Vagina (tissue), 2 donors: ENCODE measurements at regions not wholly inside any gene's neighbourhood (a gene's known extent, or its start where the extent isn't known, plus 50 kb on each side); places are given as distances from the start of the nearest gene placed in this dataset.

Experiments used
- CTCF ChIP-seq, 3 experiments: fragments of 450-650 bp in 2 of 3; fragments of 200-600 bp in 1 of 3; sonication (generic) in 1 of 3; IDR thresholded peaks; one replicate each; pipeline ENCODE4 v1.5.1; 2017 to 2019; ENCODE audit warnings: antibody characterized with exemption in 3 of 3, mild to moderate bottlenecking in 2 of 3, moderate library complexity in 2 of 3
- POLR2A ChIP-seq, 2 donors: fragments of 450-650 bp; IDR thresholded peaks; one replicate each; pipeline ENCODE4 v1.6.1; 2017; ENCODE audit warnings: antibody characterized with exemption in 2 of 2, mild to moderate bottlenecking in 2 of 2, moderate library complexity in 2 of 2

DNA sequence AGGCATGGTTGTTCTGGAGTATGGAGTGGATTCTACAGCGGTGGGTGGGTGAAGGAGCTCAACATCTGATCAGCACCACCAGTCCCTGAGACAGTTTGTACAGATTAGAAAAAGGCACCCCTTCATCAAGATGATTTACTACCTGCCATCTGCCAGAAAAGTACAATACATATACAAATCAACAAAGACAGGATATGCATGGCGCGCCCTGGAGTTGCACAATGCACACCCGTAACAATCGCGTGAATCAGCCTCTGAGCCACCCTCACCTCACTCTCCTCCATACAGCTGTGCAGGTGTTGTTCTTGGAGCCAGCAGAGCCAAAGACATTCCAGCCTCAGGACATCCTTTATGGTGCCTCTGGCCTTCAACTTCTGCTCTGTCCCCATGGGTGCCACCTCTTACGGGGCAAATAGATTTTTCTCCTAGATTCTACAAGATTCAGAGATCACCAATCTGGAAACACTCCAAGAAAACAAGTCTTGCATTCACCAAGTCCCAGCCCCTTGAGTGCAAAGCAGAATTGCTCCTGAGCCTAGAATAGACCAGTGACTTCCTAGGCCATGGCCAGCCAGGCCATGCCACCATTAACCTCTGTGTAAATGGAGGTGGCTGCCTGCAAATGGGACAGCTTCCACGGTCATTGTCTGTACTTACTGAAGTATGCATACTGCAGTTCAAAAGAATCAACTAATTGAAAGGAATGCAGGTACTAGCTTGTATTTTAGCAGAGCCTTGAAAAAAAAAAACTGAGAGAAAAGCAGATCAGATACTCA is 490.9 kb downstream of the SOX6 start:
- no peak for TF ChIP-seq POLR2A (IDR thresholded peaks at IDR 0.05)
- TF ChIP-seq CTCF (IDR thresholded peaks at IDR 0.05) = no peak
